Psoas muscle (tissue), 7 donors: ENCODE measurements at regions not wholly inside any gene's neighbourhood (a gene's known extent, or its start where the extent isn't known, plus 50 kb on each side); places are given as distances from the start of the nearest gene placed in this dataset.

Experiments
- ATAC-seq, 4 donors: fragments of 200-7000 bp; cut with Tn5 transposase; one replicate each; pipeline ENCODE4 v1.9.1; 2020; ENCODE audit warnings: moderate library complexity in 3 of 4, mild to moderate bottlenecking in 2 of 4
- DNase-seq, 2 donors: peaks; one replicate each; pipeline ENCODE4 v3.0.0-alpha.2; 2020
- H3K27ac ChIP-seq: fragments of 200-600 bp; one replicate; pipeline ENCODE4 v1.8.0; 2022
- H3K27me3 ChIP-seq, 3 donors: fragments of 200-600 bp in 1 of 3; one replicate each; pipeline versions ENCODE4 v1.6.1 to v1.8.0; 2013 to 2022; ENCODE audit warnings: low read length in 2 of 3, mild to moderate bottlenecking in 2 of 3, moderate library complexity in 1 of 3; ENCODE audit not compliant: insufficient read depth in 3 of 3
- H3K36me3 ChIP-seq, 2 donors: fragments of 200-600 bp in 1 of 2; one replicate each; pipeline versions ENCODE4 v1.6.1 to v1.8.0; 2013 to 2022; ENCODE audit warnings: low read depth in 1 of 2, mild to moderate bottlenecking in 1 of 2, moderate library complexity in 1 of 2; ENCODE audit not compliant: insufficient read depth in 1 of 2
- H3K4me1 ChIP-seq: fragments of 200-600 bp; one replicate; pipeline ENCODE4 v1.8.0; 2022
- H3K4me3 ChIP-seq: fragments of 200-600 bp; one replicate; pipeline ENCODE4 v1.8.0; 2022; ENCODE audit warnings: mild to moderate bottlenecking
- H3K9me3 ChIP-seq: fragments of 200-600 bp; one replicate; pipeline ENCODE4 v1.8.0; 2022
- WGBS, 3 donors: extraction: QIAGEN DNeasy Blood & Tissue Kit; methylation state at CpG; one replicate each; pipeline versions ENCODE4 v1.1.6 to v1.1.7; 2013; 5-methylcytosine and 5-hydroxymethylcytosine counted together
- intact Hi-C, 2 donors: fragments of 100-400 bp; cut with DNase I; formaldehyde crosslinking; loops; one replicate each; pipeline versions ENCODE4 v1.11.0 to v1.14.2; 2022
- TF ChIP-seq, protein P1 (sequence below): fragments of 200-600 bp; IDR thresholded peaks from one replicate; pipeline ENCODE4 v1.8.0; 2022; ENCODE audit warnings: antibody characterized with exemption
- donor health status: healthy with polysubstance abuse.
- donor health status: DM: no; HTN: no; CAD: no; lungs with moderate emphysema.
- donor health status: Bipolar disorder and iron deficiency.
- donor health status: healthy.
- donor health status: DM: yes; HTN: yes; CAD: no.
- donor health status: DM: no; HTN: no; CAD: no.
- donor health status: DM: yes; HTN: yes; CAD: no.

DNA sequence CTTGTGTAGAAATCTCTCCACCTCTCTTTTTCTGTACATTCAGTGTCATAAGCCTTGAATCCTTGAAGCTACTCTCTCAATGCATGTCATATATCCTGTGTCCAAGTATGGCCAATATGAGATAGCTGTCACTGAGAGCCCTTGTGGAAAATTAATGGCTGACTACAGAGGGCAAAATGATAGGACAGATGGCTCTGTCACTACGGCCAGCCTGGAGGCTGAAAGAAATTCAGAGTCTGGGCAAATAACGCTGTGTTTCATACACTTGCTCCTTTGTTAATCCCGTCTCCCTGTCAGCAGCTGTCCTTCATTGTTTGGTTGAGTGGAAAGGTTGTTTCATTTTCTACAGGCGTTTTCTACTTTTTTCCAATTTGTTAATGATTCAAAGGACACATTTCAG, 70.4 kb upstream of the VGLL2 start:
- WGBS, 3 donors = 18 to 39% (median 23%) methylated on average over 4 of the region's 4 CpGs
- H3K27me3 ChIP-seq = no peaks in the 10 kb centered on the region
- H3K27ac ChIP-seq = no peak overlapping the region
- peaks cover 13% of the 10 kb centered on the region for H3K4me1 ChIP-seq
- no peaks in the 10 kb centered on the region for H3K36me3 ChIP-seq
- intact Hi-C loops = loop anchor here in 1 of 2 donors (5.0 kb wide), 1 partner anchor 122 kb away; no protein-coding TSS in a partner anchor
- no peak overlapping the region for H3K4me3 ChIP-seq
- peak in 3 of 4 donors; percentile 45 to 61 (median 54) for ATAC-seq
- TF ChIP-seq, protein P1, sequence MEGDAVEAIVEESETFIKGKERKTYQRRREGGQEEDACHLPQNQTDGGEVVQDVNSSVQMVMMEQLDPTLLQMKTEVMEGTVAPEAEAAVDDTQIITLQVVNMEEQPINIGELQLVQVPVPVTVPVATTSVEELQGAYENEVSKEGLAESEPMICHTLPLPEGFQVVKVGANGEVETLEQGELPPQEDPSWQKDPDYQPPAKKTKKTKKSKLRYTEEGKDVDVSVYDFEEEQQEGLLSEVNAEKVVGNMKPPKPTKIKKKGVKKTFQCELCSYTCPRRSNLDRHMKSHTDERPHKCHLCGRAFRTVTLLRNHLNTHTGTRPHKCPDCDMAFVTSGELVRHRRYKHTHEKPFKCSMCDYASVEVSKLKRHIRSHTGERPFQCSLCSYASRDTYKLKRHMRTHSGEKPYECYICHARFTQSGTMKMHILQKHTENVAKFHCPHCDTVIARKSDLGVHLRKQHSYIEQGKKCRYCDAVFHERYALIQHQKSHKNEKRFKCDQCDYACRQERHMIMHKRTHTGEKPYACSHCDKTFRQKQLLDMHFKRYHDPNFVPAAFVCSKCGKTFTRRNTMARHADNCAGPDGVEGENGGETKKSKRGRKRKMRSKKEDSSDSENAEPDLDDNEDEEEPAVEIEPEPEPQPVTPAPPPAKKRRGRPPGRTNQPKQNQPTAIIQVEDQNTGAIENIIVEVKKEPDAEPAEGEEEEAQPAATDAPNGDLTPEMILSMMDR = no peak
- no peak for DNase-seq
- H3K9me3 ChIP-seq = no peaks in the 10 kb centered on the region

DNA sequence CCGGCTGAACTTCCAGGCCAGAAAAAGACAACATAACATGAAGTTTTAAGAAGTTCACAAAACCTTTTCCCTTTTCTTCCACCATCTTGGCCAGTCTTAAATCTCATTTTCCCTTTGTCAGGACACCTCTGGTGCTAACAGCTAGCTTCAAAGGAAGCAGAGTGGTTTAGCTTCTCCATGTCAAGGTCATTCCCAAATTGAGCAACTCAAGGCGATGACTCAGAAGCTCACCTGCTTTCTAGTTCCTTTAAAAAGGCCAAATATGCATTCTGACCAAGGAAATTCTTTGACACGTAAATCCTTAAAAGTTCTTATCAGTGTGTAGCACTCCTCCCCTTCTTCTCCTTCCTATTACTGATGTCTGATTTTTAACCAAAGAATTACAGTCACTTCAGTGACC, 69.6 kb upstream of the VGLL2 start:
- intact Hi-C loops = loop anchor here in 1 of 2 donors (5.0 kb wide), 1 partner anchor 122 kb away; no protein-coding TSS in a partner anchor
- peak; percentile 45 to 72 (median 54) for ATAC-seq
- WGBS, 3 donors = 59 to 72% (median 60%) methylated on average over 3 of the region's 3 CpGs

DNA sequence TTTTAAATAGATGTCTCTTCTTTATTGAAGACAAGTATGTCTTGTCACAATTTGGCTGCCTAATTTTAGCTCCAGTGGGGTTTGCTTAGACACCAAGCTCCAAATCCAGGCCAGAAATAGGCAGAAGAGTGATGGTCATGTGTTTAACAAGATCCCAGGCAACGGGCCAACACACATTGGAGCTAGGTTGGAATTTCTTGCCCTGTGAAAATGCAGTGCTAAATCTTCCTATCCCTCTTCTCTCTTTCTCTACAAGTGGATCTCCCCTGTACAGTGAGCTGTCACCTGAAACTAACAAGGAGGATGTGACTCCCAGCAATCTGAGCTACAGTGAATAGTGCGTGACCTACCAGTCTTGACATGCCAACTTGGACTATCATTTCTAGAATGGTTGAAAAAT, 65.3 kb upstream of the VGLL2 start:
- DNase-seq = peak in 1 of 2 donors; percentile 67
- peak; percentile 65 to 88 (median 82) for ATAC-seq
- H3K4me1 ChIP-seq = peaks cover 17% of the 10 kb centered on the region
- peak overlapping the region; percentile 61 for H3K27ac ChIP-seq
- H3K9me3 ChIP-seq = no peaks in the 10 kb centered on the region
- H3K4me3 ChIP-seq = no peak overlapping the region
- WGBS, 3 donors = 10 to 40% (median 20%) methylated on average over 2 of the region's 2 CpGs
- no peaks in the 10 kb centered on the region for H3K27me3 ChIP-seq
- TF ChIP-seq, protein P1 = no peak
- no peaks in the 10 kb centered on the region for H3K36me3 ChIP-seq
- intact Hi-C loops = no loop called here

More for the DNA sequence above, 69.6 kb upstream of the VGLL2 start:
- TF ChIP-seq, protein P1 = no peak
- H3K36me3 ChIP-seq = no peaks in the 10 kb centered on the region
- H3K4me3 ChIP-seq = no peak overlapping the region
- H3K27me3 ChIP-seq = no peaks in the 10 kb centered on the region
- H3K9me3 ChIP-seq = no peaks in the 10 kb centered on the region
- no peak for DNase-seq
- H3K27ac ChIP-seq = no peak overlapping the region
- peaks cover 19% of the 10 kb centered on the region for H3K4me1 ChIP-seq

DNA sequence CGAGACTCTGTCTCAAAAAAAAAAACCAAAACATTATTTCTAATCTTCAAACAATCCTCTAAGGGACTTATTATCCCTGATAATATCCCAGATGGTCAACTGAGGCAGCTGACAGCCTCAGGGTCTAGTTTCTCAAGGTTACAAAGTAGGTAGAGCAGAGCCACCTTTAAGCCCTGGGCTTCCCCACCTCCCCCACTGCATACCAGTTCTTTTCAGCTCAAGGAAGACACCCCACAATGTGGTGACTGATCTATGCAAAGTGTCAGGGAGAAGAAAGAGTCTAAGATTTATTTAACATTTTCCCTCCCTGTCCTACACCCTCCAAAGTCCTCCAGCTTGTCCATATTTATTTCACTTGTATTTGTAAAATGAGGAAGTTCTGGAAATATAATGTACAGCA, 60.5 kb upstream of the VGLL2 start:
- Histone ChIP-seq H3K4me3 (no peak overlapping the region), H3K4me1 (peaks cover 7% of the 10 kb centered on the region), H3K36me3 (no peaks in the 10 kb centered on the region), H3K27ac (no peak overlapping the region), H3K27me3 (no peaks in the 10 kb centered on the region), H3K9me3 (no peaks in the 10 kb centered on the region)
- 86 to 100% (median 100%) methylated on average over 1 of the region's 1 CpG for WGBS, 3 donors
- intact Hi-C loops = no loop called here
- DNase-seq = no peak
- TF ChIP-seq, protein P1 = no peak
- ATAC-seq = no peak

DNA sequence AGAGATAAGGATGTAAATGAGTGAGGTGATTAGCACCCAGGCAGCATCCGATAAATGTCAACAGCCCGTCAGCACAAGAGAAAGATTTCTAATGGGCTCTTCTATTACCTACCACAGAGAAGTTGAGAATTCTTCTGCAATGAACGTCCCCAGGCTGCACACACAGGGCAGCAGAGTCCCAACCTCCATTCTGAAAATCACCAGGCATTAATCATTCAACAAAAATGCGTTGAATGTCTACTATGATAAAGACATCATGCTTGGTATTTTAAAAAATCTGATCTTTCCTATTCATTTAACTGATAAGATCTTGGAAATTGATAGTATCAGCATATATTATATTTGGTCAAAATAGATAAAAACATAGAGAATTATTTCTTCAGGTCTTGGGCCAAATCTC, 59.5 kb upstream of the VGLL2 start:
- Histone ChIP-seq H3K36me3 (no peaks in the 10 kb centered on the region), H3K27ac (no peak overlapping the region), H3K4me3 (no peak overlapping the region), H3K4me1 (no peaks in the 10 kb centered on the region), H3K27me3 (no peaks in the 10 kb centered on the region), H3K9me3 (no peaks in the 10 kb centered on the region)
- ATAC-seq (no peak), DNase-seq (no peak)
- 78 to 89% (median 78%) methylated on average over 4 of the region's 4 CpGs for WGBS, 3 donors
- TF ChIP-seq, protein P1 = no peak
- intact Hi-C loops = no loop called here
